Endodermal cell (in vitro differentiated cells): ENCODE measurements at regions not wholly inside any gene's neighbourhood (a gene's known extent, or its start where the extent isn't known, plus 50 kb on each side); places are given as distances from the start of the nearest gene placed in this dataset.

Source experiments
- DNase-seq: peaks from one replicate; pipeline ENCODE4 v3.0.0-alpha.2; 2017
- H3K27ac ChIP-seq: 2 replicates; pipeline ENCODE4 v1.5.1; 2013; ENCODE audit warnings: mild to moderate bottlenecking, low read depth, low read length, moderate library complexity
- H3K27me3 ChIP-seq: 2 replicates; pipeline ENCODE4 v1.6.1; 2013; ENCODE audit warnings: mild to moderate bottlenecking, low read length, moderate library complexity; ENCODE audit not compliant: insufficient read depth, control insufficient read depth, poor library complexity, severe bottlenecking
- H3K36me3 ChIP-seq: 2 replicates; pipeline ENCODE4 v1.7.0; 2013; ENCODE audit warnings: mild to moderate bottlenecking, low read length, moderate library complexity; ENCODE audit not compliant: control insufficient read depth, insufficient read depth
- H3K4me1 ChIP-seq: one replicate; pipeline ENCODE4 v1.7.0; 2013; ENCODE audit warnings: low read length; ENCODE audit not compliant: control insufficient read depth, insufficient read depth
- H3K4me3 ChIP-seq: 2 replicates; pipeline ENCODE4 v1.5.1; 2013; ENCODE audit warnings: mild to moderate bottlenecking, low read length, moderate library complexity
- H3K9ac ChIP-seq: 2 replicates; pipeline ENCODE4 v1.6.1; 2013; ENCODE audit warnings: mild to moderate bottlenecking, low read length, moderate library complexity; ENCODE audit not compliant: poor library complexity, severe bottlenecking; ENCODE audit errors: extremely low read depth
- H3K9me3 ChIP-seq: 2 replicates; pipeline ENCODE4 v1.6.1; 2013; ENCODE audit warnings: mild to moderate bottlenecking, low read length, moderate library complexity; ENCODE audit not compliant: control insufficient read depth
- H3K27ac Mint-ChIP-seq: 2 replicates; pipeline ENCODE4 v1.8.0; 2020; ENCODE audit warnings: mixed read lengths
- H3K27me3 Mint-ChIP-seq: 2 replicates; pipeline ENCODE4 v1.8.0; 2021; ENCODE audit warnings: mild to moderate bottlenecking, mixed read lengths; ENCODE audit not compliant: insufficient read depth
- H3K36me3 Mint-ChIP-seq: 2 replicates; pipeline ENCODE4 v1.8.0; 2020; ENCODE audit warnings: low read depth, mixed read lengths
- H3K4me1 Mint-ChIP-seq: 2 replicates; pipeline ENCODE4 v1.8.0; 2020; ENCODE audit warnings: mixed read lengths
- H3K4me3 Mint-ChIP-seq: 2 replicates; pipeline ENCODE4 v1.8.0; 2020; ENCODE audit warnings: mild to moderate bottlenecking, moderate library complexity, mixed read lengths
- H3K9me3 Mint-ChIP-seq: 2 replicates; pipeline ENCODE4 v1.8.0; 2020; ENCODE audit warnings: mild to moderate bottlenecking, mixed read lengths
- WGBS, 2 experiments: methylation state at CpG; one replicate each; pipeline versions ENCODE4 v1.1.5 to v1.1.7; 2013; ENCODE audit warnings: missing lambda C conversion rate in 2 of 2, mixed read lengths in 1 of 2; ENCODE audit not compliant: insufficient coverage in 1 of 2, insufficient read length in 1 of 2; 5-methylcytosine and 5-hydroxymethylcytosine counted together
- TF ChIP-seq, protein P1 (sequence below): fragments of 200-600 bp; sonication (generic); conservative IDR thresholded peaks from 2 replicates; pipeline ENCODE4 v1.5.0; 2021; ENCODE audit warnings: antibody characterized with exemption, mild to moderate bottlenecking

- H3K27me3 Mint-ChIP-seq = peaks cover 7% of the 10 kb centered on the region
- Histone ChIP-seq H3K9me3 (peaks cover 7% of the 10 kb centered on the region), H3K9ac (no peak overlapping the region), H3K4me3 (no peak overlapping the region), H3K36me3 (no peaks in the 10 kb centered on the region), H3K27ac (no peak overlapping the region), H3K27me3 (no peaks in the 10 kb centered on the region), H3K4me1 (peaks cover 10% of the 10 kb centered on the region)
- peaks cover 10% of the 10 kb centered on the region for H3K9me3 Mint-ChIP-seq
- peaks cover 31% of the 10 kb centered on the region for H3K4me1 Mint-ChIP-seq
- no peaks in the 10 kb centered on the region for H3K36me3 Mint-ChIP-seq
- no peak overlapping the region for H3K4me3 Mint-ChIP-seq
- H3K27ac Mint-ChIP-seq = no peak overlapping the region
- TF ChIP-seq, protein P1, sequence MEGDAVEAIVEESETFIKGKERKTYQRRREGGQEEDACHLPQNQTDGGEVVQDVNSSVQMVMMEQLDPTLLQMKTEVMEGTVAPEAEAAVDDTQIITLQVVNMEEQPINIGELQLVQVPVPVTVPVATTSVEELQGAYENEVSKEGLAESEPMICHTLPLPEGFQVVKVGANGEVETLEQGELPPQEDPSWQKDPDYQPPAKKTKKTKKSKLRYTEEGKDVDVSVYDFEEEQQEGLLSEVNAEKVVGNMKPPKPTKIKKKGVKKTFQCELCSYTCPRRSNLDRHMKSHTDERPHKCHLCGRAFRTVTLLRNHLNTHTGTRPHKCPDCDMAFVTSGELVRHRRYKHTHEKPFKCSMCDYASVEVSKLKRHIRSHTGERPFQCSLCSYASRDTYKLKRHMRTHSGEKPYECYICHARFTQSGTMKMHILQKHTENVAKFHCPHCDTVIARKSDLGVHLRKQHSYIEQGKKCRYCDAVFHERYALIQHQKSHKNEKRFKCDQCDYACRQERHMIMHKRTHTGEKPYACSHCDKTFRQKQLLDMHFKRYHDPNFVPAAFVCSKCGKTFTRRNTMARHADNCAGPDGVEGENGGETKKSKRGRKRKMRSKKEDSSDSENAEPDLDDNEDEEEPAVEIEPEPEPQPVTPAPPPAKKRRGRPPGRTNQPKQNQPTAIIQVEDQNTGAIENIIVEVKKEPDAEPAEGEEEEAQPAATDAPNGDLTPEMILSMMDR = no peak
- DNase-seq = no peak
- 89 to 97% methylated on average over 2 of the region's 3 CpGs for WGBS, 2 experiments
Measured at GRCh38 chr13:40076765-40077362, 421.4 kb downstream of the COG6 start.

- no peak for DNase-seq
- H3K9me3 ChIP-seq = peaks cover 7% of the 10 kb centered on the region
- Mint-ChIP-seq H3K9me3 (peaks cover 10% of the 10 kb centered on the region), H3K4me3 (no peak overlapping the region), H3K4me1 (peaks cover 29% of the 10 kb centered on the region), H3K27ac (no peak overlapping the region), H3K36me3 (no peaks in the 10 kb centered on the region), H3K27me3 (peaks cover 7% of the 10 kb centered on the region)
- H3K4me1 ChIP-seq = peaks cover 10% of the 10 kb centered on the region
- no peak overlapping the region for H3K27ac ChIP-seq
- H3K9ac ChIP-seq = no peak overlapping the region
- no peak overlapping the region for H3K4me3 ChIP-seq
- TF ChIP-seq, protein P1 = no peak
- no peaks in the 10 kb centered on the region for H3K36me3 ChIP-seq
- WGBS, 2 experiments = 96% methylated on average over 6 to 9 of the region's 9 CpGs
- no peaks in the 10 kb centered on the region for H3K27me3 ChIP-seq
Measured at GRCh38 chr13:40077396-40078027, 422.1 kb downstream of the COG6 start.

GRCh38 chr13:40079721-40080120, 424.3 kb downstream of the COG6 start:
- DNase-seq = no peak
- peaks cover 10% of the 10 kb centered on the region for H3K9me3 Mint-ChIP-seq
- Histone ChIP-seq H3K27ac (no peak overlapping the region), H3K36me3 (no peaks in the 10 kb centered on the region), H3K4me1 (no peaks in the 10 kb centered on the region), H3K9ac (no peak overlapping the region), H3K9me3 (peaks cover 7% of the 10 kb centered on the region), H3K4me3 (no peak overlapping the region), H3K27me3 (no peaks in the 10 kb centered on the region)
- H3K4me3 Mint-ChIP-seq = no peak overlapping the region
- H3K36me3 Mint-ChIP-seq = no peaks in the 10 kb centered on the region
- peaks cover 17% of the 10 kb centered on the region for H3K4me1 Mint-ChIP-seq
- TF ChIP-seq, protein P1 = no peak
- H3K27ac Mint-ChIP-seq = no peak overlapping the region
- H3K27me3 Mint-ChIP-seq = peaks cover 7% of the 10 kb centered on the region
- WGBS, 2 experiments = 100% methylated on average over 1 of the region's 1 CpG
